H1 (cell line): ENCODE measurements at regions not wholly inside any gene's neighbourhood (a gene's known extent, or its start where the extent isn't known, plus 50 kb on each side); places are given as distances from the start of the nearest gene placed in this dataset.

Experiments used
- KDM1A ChIP-seq: fragments of 200-600, 300-600 bp; sonication (generic); IDR thresholded peaks from 2 replicates; pipeline ENCODE4 v1.7.1; 2016; ENCODE audit warnings: mild to moderate bottlenecking, low read length, borderline replicate concordance
- TF ChIP-seq, protein P1 (sequence below): IDR thresholded peaks from 2 replicates; pipeline ENCODE4 v1.6.1; 2011; ENCODE audit warnings: low read length, improper control_type of control experiment

DNA sequence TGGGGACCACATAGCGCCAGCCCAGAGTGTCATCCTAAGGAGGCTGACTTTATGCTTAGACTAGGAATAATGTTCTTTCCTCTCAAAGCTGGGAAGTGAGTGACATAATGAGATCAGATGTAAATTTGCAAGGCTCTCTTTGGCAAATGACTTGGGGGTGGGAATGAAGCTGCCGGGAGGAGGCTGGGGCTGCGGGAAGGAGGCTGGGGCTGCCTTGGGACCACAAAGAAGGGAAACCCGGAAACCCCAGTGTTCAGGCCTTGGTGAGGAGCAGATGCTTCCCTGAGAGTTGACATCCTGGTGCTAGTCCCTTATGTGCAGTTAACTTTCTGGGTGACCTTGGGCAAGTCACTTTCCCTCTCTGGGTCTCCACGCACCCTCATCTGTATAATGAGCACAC lies 182.0 kb downstream of the CHST1 start (continued):
- TF ChIP-seq, protein P1, sequence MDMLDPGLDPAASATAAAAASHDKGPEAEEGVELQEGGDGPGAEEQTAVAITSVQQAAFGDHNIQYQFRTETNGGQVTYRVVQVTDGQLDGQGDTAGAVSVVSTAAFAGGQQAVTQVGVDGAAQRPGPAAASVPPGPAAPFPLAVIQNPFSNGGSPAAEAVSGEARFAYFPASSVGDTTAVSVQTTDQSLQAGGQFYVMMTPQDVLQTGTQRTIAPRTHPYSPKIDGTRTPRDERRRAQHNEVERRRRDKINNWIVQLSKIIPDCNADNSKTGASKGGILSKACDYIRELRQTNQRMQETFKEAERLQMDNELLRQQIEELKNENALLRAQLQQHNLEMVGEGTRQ: no peak
- TF ChIP-seq KDM1A: no peak
